ENCODE measurements at regions not wholly inside any gene's neighbourhood (a gene's known extent, or its start where the extent isn't known, plus 50 kb on each side); places are given as distances from the start of the nearest gene placed in this dataset.

DNA sequence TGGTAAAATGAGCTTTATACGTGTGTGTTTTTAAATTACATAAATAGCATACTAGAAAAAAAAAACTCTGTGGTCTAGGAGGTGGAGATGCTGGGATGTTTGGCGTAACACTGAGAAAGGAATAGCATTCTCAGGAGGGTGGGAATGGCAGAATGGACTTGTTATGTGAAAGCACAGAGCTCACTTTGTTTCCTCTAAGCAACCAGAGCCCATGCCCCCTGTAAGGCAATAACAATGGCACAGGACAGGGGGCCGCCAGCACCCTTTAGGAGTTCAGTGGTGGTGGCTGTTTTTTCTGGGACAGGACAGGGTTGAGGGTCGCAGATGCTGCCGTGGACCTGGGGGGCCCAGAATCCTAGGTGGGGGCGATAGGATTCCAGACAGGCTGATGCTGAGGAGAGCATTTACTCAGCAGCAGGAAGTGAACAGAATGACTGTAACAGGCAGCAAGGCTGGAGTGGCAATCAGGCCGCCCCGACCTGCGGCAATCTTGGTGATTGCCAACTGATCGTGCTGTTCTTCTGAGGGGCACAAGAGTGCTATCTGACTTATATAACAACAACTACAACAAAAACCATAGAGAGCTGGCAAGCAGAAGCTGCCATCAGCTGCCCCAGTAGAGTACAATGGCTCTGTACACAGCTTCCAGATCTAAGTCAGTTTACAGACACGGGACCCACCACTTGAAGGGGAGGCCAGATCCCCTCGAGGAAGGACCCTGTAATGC lies 160.4 kb downstream of the UACA start:
- H2AK5ac ChIP-seq (ENCODE audit: low read depth, low read length) = no peak overlapping the region
- ChIA-PET POLR2A (ENCODE audit: partially characterized antibody) (no interaction called here), CTCF (ENCODE audit: partially characterized antibody) (interaction anchor here (0.7 to 1.8 kb wide), 4 partner anchors 18 to 249 kb away, joined by 3 to 4 read pairs (median 4); no protein-coding TSS in a partner anchor)
- H3K23me2 ChIP-seq (ENCODE audit: low read depth, low read length) = no peaks in the 10 kb centered on the region
- H3K79me2 ChIP-seq (ENCODE audit: control insufficient read depth in 1 of 2, insufficient read depth in 2 of 2, low read length in 2 of 2) = no peaks in the 10 kb centered on the region
- H2BK120ac ChIP-seq (replicated peaks; ENCODE audit: low read depth, low read length) = no peak overlapping the region
- H4K91ac ChIP-seq (replicated peaks; ENCODE audit: insufficient read length, low read length) = no peak overlapping the region
- H3K9ac ChIP-seq (replicated peaks in 1 of 4; ENCODE audit: extremely low read depth in 1 of 4, low read depth in 3 of 4, low read length in 3 of 4) = no peak overlapping the region
- H3K14ac ChIP-seq (ENCODE audit: insufficient read length) = no peak overlapping the region
- no peak overlapping the region for H2BK15ac ChIP-seq (ENCODE audit: low read length)
- no peak overlapping the region for H3K23ac ChIP-seq (ENCODE audit: insufficient read length)
- no peak for FAIRE-seq
- no peak overlapping the region for H4K5ac ChIP-seq (ENCODE audit: insufficient read length, low read depth, low read length)
- H3K4me3 ChIP-seq (ENCODE audit: extremely low read depth in 1 of 4, insufficient read depth in 2 of 4, low read depth in 3 of 4, low read length in 4 of 4) = no peak overlapping the region
- WGBS, 2 experiments (ENCODE audit: extremely low coverage in 1 of 2, insufficient coverage in 1 of 2, insufficient read length in 1 of 2, insufficient replicate concordance in 2 of 2, low coverage in 1 of 2, low lambda C conversion rate in 2 of 2, missing lambda C conversion rate in 1 of 2) = 89% methylated on average over 12 of the region's 12 CpGs; no CpG with 5 or more reads in 1 of the 2 experiments
- no peaks in the 10 kb centered on the region for H3K36me3 ChIP-seq (ENCODE audit: control insufficient read depth in 2 of 4, insufficient read depth in 4 of 4, low read length in 3 of 4)
- no peaks in the 10 kb centered on the region for H4K20me1 ChIP-seq (replicated peaks in 1 of 2; ENCODE audit: control insufficient read depth in 1 of 2, insufficient read depth in 2 of 2, low read length in 2 of 2)
- no peak overlapping the region for H3K56ac ChIP-seq (replicated peaks; ENCODE audit: insufficient read length, low read depth, low read length)
- H2AFZ ChIP-seq (ENCODE audit: low read length) = no peak overlapping the region
- no peak for TF ChIP-seq FOSL1 (IDR thresholded peaks at IDR 0.05; ENCODE audit: insufficient read depth, low read depth, low read length)
- H2BK5ac ChIP-seq (ENCODE audit: low read depth, low read length) = no peak overlapping the region
- peaks cover 1 to 8% (median 4%) of the 10 kb centered on the region in 4 experiments; a peak in 5 of 7 replicates for H3K4me1 ChIP-seq (replicated peaks in 1 of 4; ENCODE audit: control insufficient read depth in 3 of 4, insufficient read depth in 4 of 4, low read length in 3 of 4)
- H3K27me3 ChIP-seq (replicated peaks in 1 of 4; ENCODE audit: control insufficient read depth in 3 of 4, extremely low read depth in 1 of 4, insufficient read depth in 3 of 4, low read length in 3 of 4) = no peaks in the 10 kb centered on the region; a peak in 1 of 7 replicates
- H3K9me3 ChIP-seq (ENCODE audit: insufficient read depth in 2 of 2, low read depth in 1 of 2, low read length in 1 of 2) = peaks cover 0 to 3% of the 10 kb centered on the region in 2 experiments; a peak in 1 of 4 replicates
- H2BK20ac ChIP-seq (ENCODE audit: low read length) = no peak overlapping the region
- no peak for DNase-seq (ENCODE audit: low read depth in 1 of 2, low spot score in 2 of 2)
- no peak overlapping the region for H2BK12ac ChIP-seq (ENCODE audit: low read depth, low read length)
- peak overlapping the region; percentile 39; the same call in 1 of the 2 replicates for H4K8ac ChIP-seq (ENCODE audit: extremely low read depth, insufficient read depth, low read length)
- no peaks in the 10 kb centered on the region for H3K79me1 ChIP-seq (ENCODE audit: low read depth, low read length)
- H3K4ac ChIP-seq (replicated peaks; ENCODE audit: insufficient read length, low read depth, low read length) = no peak overlapping the region
- no peak overlapping the region for H3K4me2 ChIP-seq (ENCODE audit: insufficient read depth in 1 of 2, low read depth in 2 of 2, low read length in 2 of 2)
- H3K18ac ChIP-seq (ENCODE audit: extremely low read depth, low read length) = no peak overlapping the region
- no peak overlapping the region for H3K27ac ChIP-seq (ENCODE audit: low read depth, low read length)

Measured in H1 (cell line).